Middle frontal gyrus (tissue), 1 donor: ENCODE measurements at regions not wholly inside any gene's neighbourhood (a gene's known extent, or its start where the extent isn't known, plus 50 kb on each side); places are given as distances from the start of the nearest gene placed in this dataset.
"Not testable (repeated sequence)": the region's sequence is repeated elsewhere in the genome, so short reads cannot be mapped to it uniquely, and the experiment has no call there.

ENCODE experiments used
- DNase-seq: peaks from one replicate; pipeline ENCODE4 v3.0.0-alpha.2; 2015; ENCODE audit warnings: low spot score; ENCODE audit errors: extremely low spot score

GRCh38 chrX:39275500-39276068, 474.3 kb downstream of the MID1IP1 start:
- DNase-seq = no peak

GRCh38 chrX:39277685-39278390, 476.6 kb downstream of the MID1IP1 start:
- not testable (repeated sequence) for DNase-seq

GRCh38 chrX:39283239-39283638, 482.0 kb downstream of the MID1IP1 start:
- no peak for DNase-seq

DNA sequence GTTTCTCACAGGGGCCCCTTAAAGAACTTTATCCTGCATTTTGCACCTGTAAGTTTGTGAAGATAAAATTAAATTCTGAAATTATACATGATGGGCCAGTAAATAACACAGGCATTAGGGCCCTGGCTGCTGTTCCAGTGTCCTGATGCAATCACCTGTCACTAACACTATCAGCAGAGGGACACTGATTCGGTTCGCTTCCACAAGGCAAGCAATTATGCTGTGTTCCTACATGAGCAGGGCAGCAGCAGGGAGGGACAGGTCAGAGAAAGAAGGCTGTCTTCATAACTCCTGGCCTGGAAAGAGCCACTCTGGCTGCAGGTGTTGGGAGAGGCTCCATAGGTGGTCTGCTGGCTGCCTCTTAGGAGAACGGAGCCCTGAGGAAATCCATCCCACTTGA, 487.3 kb downstream of the MID1IP1 start:
- DNase-seq = no peak

DNA sequence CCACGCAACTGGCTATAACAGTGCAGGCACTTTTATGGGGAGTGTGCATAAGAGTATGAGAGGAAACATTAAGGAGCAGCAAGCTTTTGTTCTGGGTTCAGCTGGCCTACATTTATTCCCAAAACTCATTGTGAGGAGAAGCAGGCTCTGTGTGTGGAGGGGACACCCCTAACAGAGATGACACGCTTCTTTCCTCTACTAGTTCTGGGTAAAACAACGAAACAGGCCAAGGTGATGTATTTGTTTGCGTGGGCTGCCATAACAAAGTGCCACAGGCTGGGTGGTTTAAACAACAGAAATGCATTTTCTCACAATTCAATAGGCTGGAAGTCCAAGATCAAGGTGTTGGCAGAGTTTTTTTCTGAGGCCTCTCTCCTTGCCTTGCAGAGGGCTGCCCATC, 488.6 kb downstream of the MID1IP1 start:
- no peak for DNase-seq

GRCh38 chrX:39293203-39293602, 491.9 kb downstream of the MID1IP1 start:
- DNase-seq = no peak

DNA sequence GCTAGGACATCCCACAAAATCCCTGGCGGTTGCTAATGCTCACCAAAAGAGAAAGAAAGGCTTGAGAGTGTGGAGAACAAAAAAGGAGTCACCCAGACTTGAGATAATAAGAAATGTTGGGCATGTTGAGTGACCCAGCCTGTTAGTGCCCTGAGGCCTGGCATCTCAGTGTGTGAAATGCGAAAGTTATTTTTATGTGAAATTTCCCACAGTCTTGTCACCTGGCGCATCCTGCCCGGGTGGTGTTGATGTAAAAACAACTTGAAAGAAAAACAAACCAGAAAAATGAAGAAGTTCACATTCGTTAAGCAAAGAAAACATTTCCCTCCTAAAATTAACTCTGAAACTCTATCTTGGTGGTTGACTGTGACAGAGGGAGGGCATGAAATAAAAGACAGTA, 495.2 kb downstream of the MID1IP1 start:
- DNase-seq = no peak

DNA sequence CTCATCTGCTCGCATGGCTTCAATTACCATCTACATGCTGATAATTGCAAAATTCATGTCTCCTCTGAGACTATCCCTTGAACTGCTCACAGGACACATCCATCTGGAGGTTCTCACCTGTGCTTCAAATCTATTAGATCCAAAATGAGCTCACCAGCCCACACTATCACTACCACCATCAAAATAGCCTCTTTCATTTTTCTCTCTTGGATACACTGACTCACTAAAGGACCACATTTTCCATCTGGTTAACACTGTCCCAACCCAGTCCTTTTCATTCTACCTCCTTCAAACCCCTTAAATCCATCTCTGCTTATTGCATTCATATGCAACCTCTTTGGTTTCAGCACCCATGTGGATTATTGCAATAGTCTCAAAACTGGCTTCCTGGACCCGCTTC, 497.6 kb downstream of the MID1IP1 start:
- no peak for DNase-seq

- no peak for DNase-seq
Measured at GRCh38 chrX:39299615-39300014, 498.4 kb downstream of the MID1IP1 start.

GRCh38 chrX:39301036-39301435, 499.8 kb downstream of the MID1IP1 start:
- DNase-seq = no peak

DNA sequence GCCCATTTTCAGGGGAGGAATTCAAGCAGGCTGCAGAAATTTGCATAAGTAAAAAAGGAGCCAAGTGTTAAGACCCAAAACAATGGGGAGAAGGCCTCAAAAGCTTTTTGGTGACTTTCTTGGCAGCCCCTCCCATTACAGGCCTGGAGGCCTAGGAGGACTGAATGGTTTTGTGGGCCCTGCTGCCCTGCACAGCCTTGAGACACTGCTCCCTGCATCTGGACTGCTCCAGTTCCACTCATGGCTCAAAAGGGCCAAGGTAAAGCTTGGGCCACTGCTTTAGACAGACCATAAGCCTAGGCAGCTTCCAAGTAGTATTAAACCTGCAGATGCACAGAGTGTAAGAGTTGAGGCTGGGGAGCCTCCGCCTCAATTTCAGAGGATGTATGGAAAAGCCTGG, 501.6 kb downstream of the MID1IP1 start:
- no peak for DNase-seq

- DNase-seq = no peak
Measured at GRCh38 chrX:39304746-39305145, 503.5 kb downstream of the MID1IP1 start.

- DNase-seq = no peak
Measured at GRCh38 chrX:39307488-39307887, 506.2 kb downstream of the MID1IP1 start.

DNA sequence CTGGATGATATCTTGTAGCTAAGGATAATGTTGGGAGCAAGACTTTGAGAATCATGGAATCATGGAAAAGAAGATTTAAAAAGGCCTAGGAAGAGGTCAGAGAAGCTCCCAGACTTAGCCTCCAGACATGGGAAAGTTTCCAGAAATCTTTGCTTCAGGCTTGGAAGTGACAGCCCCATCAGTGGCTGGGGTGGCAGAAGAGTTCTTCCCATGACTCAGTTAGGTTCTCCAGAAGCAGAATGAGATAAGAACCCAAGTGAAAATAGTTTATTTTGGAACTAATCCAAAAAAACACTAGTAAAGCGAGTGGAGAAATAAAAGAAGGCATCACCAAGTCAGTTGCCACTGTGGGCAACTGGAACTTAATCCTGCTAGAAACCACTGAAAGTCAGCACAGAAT, 506.9 kb downstream of the MID1IP1 start:
- DNase-seq = no peak

DNA sequence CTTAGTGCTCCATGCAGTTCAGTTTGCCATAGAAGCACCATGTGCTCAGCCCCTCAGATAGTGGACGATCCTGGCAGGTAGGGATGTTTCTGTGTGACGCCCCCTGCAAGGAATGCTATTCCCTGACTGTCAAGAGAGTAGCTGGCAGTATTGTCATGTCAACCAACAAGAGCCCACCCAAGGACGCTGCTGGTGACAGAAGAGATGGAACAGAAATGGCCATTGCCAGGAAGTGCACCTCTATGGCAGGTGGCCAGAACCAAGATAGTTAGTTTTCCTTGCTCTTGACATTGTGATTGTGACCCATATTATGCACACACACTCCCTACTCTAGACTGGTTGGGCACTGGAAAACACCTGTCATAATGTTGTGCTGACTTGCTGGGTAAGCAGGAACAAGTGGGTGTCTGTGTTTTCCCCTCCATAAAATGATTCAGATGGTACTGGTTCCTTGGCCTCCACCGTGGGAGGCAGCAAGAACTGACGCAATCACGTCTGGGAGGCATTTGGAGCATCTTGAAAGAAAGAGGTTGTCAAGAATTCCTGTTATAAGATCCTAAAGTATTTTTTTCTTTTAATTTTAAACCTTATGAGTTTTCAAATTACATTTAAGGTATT, 507.9 kb downstream of the MID1IP1 start:
- DNase-seq = no peak

- DNase-seq = no peak
Measured at GRCh38 chrX:39309721-39310152, 508.5 kb downstream of the MID1IP1 start.

DNA sequence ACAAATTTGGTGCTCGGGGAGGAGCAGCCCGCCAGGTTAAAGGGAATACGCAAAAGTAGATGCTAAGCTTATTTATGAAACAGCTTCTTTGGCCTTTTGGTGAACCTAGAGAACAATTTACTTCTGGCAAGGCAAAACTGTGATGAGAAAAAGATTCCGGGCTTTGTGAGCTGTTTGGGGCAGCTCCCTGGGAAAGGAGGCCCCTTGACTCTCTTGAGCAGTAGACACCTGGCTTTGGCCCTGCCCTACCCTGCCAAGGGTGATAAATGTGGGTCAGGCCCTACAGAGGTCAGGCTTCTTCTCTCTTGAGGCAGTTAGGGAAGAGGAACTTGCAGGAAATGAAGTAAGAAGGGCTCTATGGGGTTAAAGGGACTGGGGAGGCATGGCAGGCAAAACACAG, 509.6 kb downstream of the MID1IP1 start:
- no peak for DNase-seq

GRCh38 chrX:39311646-39312045, 510.4 kb downstream of the MID1IP1 start:
- DNase-seq = no peak

GRCh38 chrX:39313146-39313545, 511.9 kb downstream of the MID1IP1 start:
- DNase-seq = no peak

DNA sequence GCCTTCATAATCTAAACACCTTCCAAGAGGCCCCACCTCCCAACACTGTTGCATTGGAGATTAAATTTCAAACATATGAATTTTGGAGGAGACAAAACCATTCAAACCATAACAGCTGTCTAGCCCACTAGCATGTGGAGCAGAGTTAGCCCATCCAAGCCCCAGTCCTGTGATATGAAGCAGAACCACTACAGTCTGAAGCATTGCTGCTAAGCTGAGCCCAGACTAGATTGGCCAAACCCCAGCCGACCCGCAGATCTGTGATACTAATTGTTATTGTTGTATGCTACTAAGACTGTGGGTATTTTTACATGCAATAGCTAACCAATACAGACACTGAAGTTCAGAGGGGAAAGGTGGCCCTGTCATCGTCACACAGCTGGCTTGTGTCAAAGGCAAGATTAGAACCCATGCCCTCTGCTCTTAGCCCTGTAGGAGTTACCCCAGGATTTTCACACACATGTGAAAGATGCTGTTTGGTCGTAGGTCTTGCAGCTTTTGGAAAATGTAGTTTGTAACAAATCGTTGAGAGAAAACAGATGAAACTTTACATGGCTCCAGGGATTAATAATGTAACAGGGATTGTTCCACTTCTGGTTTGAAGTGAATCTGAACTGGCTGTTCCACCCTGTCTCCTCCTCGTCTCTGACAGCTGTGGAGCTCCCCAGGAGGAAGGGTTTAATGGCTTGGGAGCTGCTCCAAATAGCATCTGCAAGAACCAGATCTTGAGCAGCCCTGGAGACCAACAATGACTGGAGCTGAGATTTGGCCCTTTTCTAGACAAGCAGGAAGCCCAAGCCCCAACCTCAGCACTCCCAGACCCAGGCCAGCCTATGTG, 517.5 kb downstream of the MID1IP1 start:
- no peak for DNase-seq

DNA sequence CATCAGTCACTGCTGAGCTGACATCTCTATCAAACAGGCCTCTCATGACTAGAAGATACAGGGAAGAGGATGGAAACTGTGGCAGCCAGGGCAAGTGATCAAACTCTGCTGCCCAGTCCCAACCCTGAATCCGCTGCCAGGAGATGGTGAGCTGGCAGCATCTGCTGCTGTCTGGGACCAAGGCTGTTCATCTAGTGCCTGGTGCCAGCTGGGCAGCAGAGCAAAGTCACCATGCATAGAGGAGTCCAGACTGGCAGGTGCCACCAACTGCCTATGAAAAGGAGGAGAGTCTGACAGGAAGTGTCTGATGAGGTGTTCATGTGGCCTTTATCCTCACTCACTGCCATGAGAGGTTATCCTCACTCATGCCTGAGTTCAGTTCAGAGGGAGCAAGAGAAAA, 518.9 kb downstream of the MID1IP1 start:
- no peak for DNase-seq

DNA sequence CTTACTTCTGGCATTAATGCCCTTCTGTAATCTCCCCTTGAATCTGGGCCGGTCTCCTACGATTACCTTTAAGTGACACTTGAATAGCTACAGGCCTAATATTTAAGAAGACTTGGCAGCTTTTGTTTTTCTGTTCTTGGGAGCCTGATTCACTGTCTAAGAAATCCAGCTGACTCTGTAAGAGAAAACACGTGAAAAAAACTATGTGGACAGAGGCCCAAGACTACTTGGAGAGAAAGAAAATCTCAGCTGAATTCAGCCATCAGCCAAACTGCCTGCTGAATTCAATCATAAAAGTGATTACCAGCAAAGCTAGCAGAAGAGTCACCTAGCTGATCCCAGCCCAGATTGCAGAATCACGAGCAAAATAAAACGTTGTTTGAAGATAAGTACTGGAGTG, 521.2 kb downstream of the MID1IP1 start:
- no peak for DNase-seq
